ENCODE measurements at regions not wholly inside any gene's neighbourhood (a gene's known extent, or its start where the extent isn't known, plus 50 kb on each side); places are given as distances from the start of the nearest gene placed in this dataset.
"Not testable (repeated sequence)": the region's sequence is repeated elsewhere in the genome, so short reads cannot be mapped to it uniquely, and the experiment has no call there.

DNA sequence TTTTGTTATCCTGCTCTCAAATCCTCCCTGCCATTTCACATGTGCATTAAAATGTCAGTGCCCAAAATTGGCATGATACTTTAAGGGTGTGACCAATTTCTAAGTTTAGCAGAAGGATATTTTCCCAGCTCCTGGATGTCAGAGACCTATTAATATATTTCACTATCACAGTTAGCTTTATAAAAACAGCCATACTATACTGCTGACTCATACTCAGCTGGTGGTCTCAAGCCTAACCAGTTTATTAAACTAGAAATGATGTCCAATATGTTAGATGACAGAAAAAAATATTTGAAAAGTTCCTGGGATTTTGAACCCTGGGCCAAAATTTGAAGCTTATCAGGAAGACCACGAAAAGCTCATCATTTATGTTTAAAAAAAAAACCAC lies 60.9 kb upstream of the ZNF280D start:
- Mint-ChIP-seq H3K27me3 (ENCODE audit: low read depth in 2 of 2) (peaks cover 0 to 3% of the 10 kb centered on the region in 2 donors), H3K9me3 (peaks cover 0 to 2% of the 10 kb centered on the region in 2 donors), H3K27ac (no peak overlapping the region), H3K4me3 (no peak overlapping the region), H3K36me3 (peaks cover 10% of the 10 kb centered on the region), H3K4me1 (no peaks in the 10 kb centered on the region)
- ATAC-seq (no peak), DNase-seq (no peak)
- Histone ChIP-seq H3K36me3 (ENCODE audit: control insufficient read depth, insufficient read depth, low read length) (no peaks in the 10 kb centered on the region), H3K4me3 (ENCODE audit: low read length) (no peak overlapping the region), H3K4me1 (ENCODE audit: control insufficient read depth, insufficient read depth, low read length) (no peaks in the 10 kb centered on the region), H3K27me3 (ENCODE audit: control insufficient read depth, insufficient read depth, low read length) (no peaks in the 10 kb centered on the region), H3K9me3 (ENCODE audit: control insufficient read depth, insufficient read depth, low read length) (no peaks in the 10 kb centered on the region), H3K27ac (ENCODE audit: low read length) (no peak overlapping the region)
- 60% methylated on average over 1 of the region's 1 CpG for WGBS (ENCODE audit: insufficient coverage)
- TF ChIP-seq, protein P1, sequence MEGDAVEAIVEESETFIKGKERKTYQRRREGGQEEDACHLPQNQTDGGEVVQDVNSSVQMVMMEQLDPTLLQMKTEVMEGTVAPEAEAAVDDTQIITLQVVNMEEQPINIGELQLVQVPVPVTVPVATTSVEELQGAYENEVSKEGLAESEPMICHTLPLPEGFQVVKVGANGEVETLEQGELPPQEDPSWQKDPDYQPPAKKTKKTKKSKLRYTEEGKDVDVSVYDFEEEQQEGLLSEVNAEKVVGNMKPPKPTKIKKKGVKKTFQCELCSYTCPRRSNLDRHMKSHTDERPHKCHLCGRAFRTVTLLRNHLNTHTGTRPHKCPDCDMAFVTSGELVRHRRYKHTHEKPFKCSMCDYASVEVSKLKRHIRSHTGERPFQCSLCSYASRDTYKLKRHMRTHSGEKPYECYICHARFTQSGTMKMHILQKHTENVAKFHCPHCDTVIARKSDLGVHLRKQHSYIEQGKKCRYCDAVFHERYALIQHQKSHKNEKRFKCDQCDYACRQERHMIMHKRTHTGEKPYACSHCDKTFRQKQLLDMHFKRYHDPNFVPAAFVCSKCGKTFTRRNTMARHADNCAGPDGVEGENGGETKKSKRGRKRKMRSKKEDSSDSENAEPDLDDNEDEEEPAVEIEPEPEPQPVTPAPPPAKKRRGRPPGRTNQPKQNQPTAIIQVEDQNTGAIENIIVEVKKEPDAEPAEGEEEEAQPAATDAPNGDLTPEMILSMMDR (IDR thresholded peaks at IDR 0.05): no peak
- intact Hi-C loops (cut with micrococcal nuclease): no loop called here

DNA sequence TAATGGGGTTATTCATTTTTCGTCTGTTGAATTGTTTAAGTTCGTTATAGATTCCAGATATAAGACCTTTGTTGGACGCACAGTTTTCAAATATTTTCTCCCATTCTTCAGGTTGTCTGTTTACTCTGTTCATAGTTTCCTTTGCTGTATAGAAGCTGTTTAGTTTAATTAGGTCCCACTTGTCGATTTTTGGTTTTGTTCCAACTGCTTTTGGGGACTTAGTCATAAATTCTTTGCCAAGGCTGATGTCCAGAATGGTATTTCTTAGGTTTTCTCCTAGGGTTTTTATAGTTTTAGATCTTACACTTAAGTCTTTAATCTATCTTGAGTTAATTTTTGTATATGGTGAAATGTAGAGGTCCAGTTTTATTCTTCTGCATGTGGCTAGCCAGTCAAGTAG lies 58.9 kb upstream of the ZNF280D start:
- DNase-seq: no peak
- Mint-ChIP-seq H3K4me3 (no peak overlapping the region), H3K4me1 (no peaks in the 10 kb centered on the region), H3K36me3 (peaks cover 10% of the 10 kb centered on the region), H3K9me3 (peaks cover 0 to 2% of the 10 kb centered on the region in 2 donors), H3K27ac (no peak overlapping the region), H3K27me3 (ENCODE audit: low read depth in 2 of 2) (peaks cover 0 to 3% of the 10 kb centered on the region in 2 donors)
- TF ChIP-seq, protein P1 (IDR thresholded peaks at IDR 0.05): no peak
- Histone ChIP-seq H3K36me3 (ENCODE audit: control insufficient read depth, insufficient read depth, low read length) (no peaks in the 10 kb centered on the region), H3K4me1 (ENCODE audit: control insufficient read depth, insufficient read depth, low read length) (no peaks in the 10 kb centered on the region), H3K27me3 (ENCODE audit: control insufficient read depth, insufficient read depth, low read length) (no peaks in the 10 kb centered on the region), H3K4me3 (ENCODE audit: low read length) (no peak overlapping the region), H3K9me3 (ENCODE audit: control insufficient read depth, insufficient read depth, low read length) (no peaks in the 10 kb centered on the region), H3K27ac (ENCODE audit: low read length) (no peak overlapping the region)
- no peak for ATAC-seq
- intact Hi-C loops (cut with micrococcal nuclease): no loop called here
- WGBS (ENCODE audit: insufficient coverage): 89% methylated on average over 1 of the region's 4 CpGs

DNA sequence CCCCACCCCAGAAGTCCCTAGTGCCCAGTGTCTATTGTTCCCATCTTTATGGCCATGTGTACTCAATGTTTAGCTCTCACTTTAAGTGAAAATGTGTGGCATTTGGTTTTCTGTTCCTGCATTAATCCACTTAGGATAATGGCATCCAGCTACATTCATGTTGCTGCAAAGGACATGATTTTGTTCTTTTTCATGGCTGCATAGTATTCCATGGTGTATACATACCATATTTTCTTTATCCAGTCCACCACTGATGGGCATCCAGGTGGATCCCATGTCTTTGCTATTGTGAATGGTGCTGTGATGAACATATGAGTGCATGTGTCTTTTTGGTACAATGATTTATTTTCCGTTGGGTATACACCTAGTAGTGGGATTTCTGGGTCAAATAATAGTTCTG lies 58.2 kb upstream of the ZNF280D start:
- H3K4me3 Mint-ChIP-seq: not testable (repeated sequence)

DNA sequence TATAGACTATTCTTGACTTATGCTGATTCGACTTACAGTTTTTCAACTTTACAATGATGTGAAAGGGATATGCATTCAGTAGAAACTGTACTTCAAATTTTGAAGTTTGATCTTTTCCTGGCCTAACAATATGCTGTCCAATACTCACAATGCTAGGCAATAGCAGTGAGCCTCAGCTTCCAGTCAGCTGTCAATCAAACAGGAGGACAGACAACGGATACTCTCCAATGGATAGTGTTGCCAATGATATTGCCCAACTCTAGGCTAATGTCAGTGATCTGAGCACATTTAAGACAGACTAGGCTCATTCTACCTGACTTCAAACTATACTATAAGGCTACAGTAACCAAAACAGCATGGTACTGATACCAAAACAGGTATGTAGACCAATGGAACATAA lies 55.0 kb upstream of the ZNF280D start:
- no peak for DNase-seq
- TF ChIP-seq, protein P1 (IDR thresholded peaks at IDR 0.05): no peak
- ATAC-seq: no peak
- Mint-ChIP-seq H3K27ac (no peak overlapping the region), H3K4me3 (no peak overlapping the region), H3K36me3 (peaks cover 10% of the 10 kb centered on the region), H3K9me3 (peaks cover 0 to 2% of the 10 kb centered on the region in 2 donors), H3K27me3 (ENCODE audit: low read depth in 2 of 2) (no peaks in the 10 kb centered on the region), H3K4me1 (no peaks in the 10 kb centered on the region)
- H3K27me3 ChIP-seq (ENCODE audit: control insufficient read depth, insufficient read depth, low read length): no peaks in the 10 kb centered on the region
- no peaks in the 10 kb centered on the region for H3K4me1 ChIP-seq (ENCODE audit: control insufficient read depth, insufficient read depth, low read length)
- no peaks in the 10 kb centered on the region for H3K36me3 ChIP-seq (ENCODE audit: control insufficient read depth, insufficient read depth, low read length)
- H3K27ac ChIP-seq (ENCODE audit: low read length): no peak overlapping the region
- no peak overlapping the region for H3K4me3 ChIP-seq (ENCODE audit: low read length)
- WGBS (ENCODE audit: insufficient coverage): 86% methylated on average over 2 of the region's 2 CpGs
- intact Hi-C loops (cut with micrococcal nuclease): no loop called here
- no peaks in the 10 kb centered on the region for H3K9me3 ChIP-seq (ENCODE audit: control insufficient read depth, insufficient read depth, low read length)

More for the DNA sequence above, 58.2 kb upstream of the ZNF280D start:
- H3K9me3 ChIP-seq (ENCODE audit: control insufficient read depth, insufficient read depth, low read length); H3K27me3 Mint-ChIP-seq (ENCODE audit: low read depth in 2 of 2); H3K4me1 Mint-ChIP-seq; H3K27me3 ChIP-seq (ENCODE audit: control insufficient read depth, insufficient read depth, low read length); DNase-seq; H3K9me3 Mint-ChIP-seq; H3K4me3 ChIP-seq (ENCODE audit: low read length); H3K4me1 ChIP-seq (ENCODE audit: control insufficient read depth, insufficient read depth, low read length); H3K27ac ChIP-seq (ENCODE audit: low read length); ATAC-seq; H3K36me3 Mint-ChIP-seq; H3K27ac Mint-ChIP-seq; H3K36me3 ChIP-seq (ENCODE audit: control insufficient read depth, insufficient read depth, low read length); intact Hi-C loops (cut with micrococcal nuclease): not testable (repeated sequence)
- no CpG with 5 or more reads among the region's 1 CpG for WGBS (ENCODE audit: insufficient coverage)

Data from natural killer cell (primary cell).